Neural cell (in vitro differentiated cells): ENCODE measurements at regions not wholly inside any gene's neighbourhood (a gene's known extent, or its start where the extent isn't known, plus 50 kb on each side); places are given as distances from the start of the nearest gene placed in this dataset.

Experiments
- EZH2 ChIP-seq: fragments of 200-600, 300-800 bp; shearing (Covaris generic), sonication (generic); IDR thresholded peaks from 2 replicates; pipeline ENCODE4 v1.6.1; 2014; ENCODE audit warnings: antibody characterized with exemption, low read length, borderline replicate concordance, mild to moderate bottlenecking; ENCODE audit not compliant: insufficient read depth, poor library complexity, severe bottlenecking
- MXI1 ChIP-seq: fragments of 450-650 bp; conservative IDR thresholded peaks from 2 replicates; pipeline ENCODE4 v1.6.1; 2014; ENCODE audit warnings: antibody characterized with exemption, mild to moderate bottlenecking; ENCODE audit not compliant: poor library complexity, severe bottlenecking
- POLR2AphosphoS5 ChIP-seq: IDR thresholded peaks from 2 replicates; pipeline ENCODE4 v1.6.1; 2012
- RAD21 ChIP-seq: fragments of 450-650 bp; conservative IDR thresholded peaks from 2 replicates; pipeline ENCODE4 v1.6.1; 2014; ENCODE audit warnings: antibody characterized with exemption, mild to moderate bottlenecking, moderate library complexity
- TF ChIP-seq, protein P1 (sequence below): fragments of 450-650 bp; IDR thresholded peaks from 2 replicates; pipeline ENCODE4 v1.5.1; 2014; ENCODE audit warnings: antibody characterized with exemption, mild to moderate bottlenecking, moderate library complexity; ENCODE audit not compliant: poor library complexity, severe bottlenecking
- TF ChIP-seq, protein P2 (sequence below): IDR thresholded peaks from 2 replicates; pipeline ENCODE4 v1.6.1; 2012; ENCODE audit warnings: borderline replicate concordance

DNA sequence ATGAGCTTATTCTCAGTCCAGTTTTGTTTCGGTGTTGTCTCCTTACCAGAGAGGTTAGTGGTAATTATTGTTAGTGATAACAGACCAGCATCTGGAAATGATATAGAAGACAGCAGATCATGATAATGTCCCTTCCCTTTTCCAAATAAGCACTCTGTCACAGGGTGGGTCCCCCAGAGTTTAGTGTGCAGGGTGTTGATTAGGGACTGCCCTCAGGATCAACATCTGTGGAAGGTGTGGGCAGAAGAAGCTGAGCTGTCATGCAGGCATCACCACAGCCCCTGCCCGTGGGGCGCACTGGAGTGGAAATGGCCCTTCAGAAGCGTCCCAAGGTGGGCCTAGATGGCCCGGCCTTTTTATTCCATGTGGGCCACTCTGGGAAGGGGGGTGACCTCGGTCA, 67.6 kb upstream of the DTNBP1 start:
- TF ChIP-seq, protein P1, sequence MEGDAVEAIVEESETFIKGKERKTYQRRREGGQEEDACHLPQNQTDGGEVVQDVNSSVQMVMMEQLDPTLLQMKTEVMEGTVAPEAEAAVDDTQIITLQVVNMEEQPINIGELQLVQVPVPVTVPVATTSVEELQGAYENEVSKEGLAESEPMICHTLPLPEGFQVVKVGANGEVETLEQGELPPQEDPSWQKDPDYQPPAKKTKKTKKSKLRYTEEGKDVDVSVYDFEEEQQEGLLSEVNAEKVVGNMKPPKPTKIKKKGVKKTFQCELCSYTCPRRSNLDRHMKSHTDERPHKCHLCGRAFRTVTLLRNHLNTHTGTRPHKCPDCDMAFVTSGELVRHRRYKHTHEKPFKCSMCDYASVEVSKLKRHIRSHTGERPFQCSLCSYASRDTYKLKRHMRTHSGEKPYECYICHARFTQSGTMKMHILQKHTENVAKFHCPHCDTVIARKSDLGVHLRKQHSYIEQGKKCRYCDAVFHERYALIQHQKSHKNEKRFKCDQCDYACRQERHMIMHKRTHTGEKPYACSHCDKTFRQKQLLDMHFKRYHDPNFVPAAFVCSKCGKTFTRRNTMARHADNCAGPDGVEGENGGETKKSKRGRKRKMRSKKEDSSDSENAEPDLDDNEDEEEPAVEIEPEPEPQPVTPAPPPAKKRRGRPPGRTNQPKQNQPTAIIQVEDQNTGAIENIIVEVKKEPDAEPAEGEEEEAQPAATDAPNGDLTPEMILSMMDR = no peak
- TF ChIP-seq EZH2 = no peak
- TF ChIP-seq POLR2AphosphoS5 = no peak
- TF ChIP-seq, protein P2, sequence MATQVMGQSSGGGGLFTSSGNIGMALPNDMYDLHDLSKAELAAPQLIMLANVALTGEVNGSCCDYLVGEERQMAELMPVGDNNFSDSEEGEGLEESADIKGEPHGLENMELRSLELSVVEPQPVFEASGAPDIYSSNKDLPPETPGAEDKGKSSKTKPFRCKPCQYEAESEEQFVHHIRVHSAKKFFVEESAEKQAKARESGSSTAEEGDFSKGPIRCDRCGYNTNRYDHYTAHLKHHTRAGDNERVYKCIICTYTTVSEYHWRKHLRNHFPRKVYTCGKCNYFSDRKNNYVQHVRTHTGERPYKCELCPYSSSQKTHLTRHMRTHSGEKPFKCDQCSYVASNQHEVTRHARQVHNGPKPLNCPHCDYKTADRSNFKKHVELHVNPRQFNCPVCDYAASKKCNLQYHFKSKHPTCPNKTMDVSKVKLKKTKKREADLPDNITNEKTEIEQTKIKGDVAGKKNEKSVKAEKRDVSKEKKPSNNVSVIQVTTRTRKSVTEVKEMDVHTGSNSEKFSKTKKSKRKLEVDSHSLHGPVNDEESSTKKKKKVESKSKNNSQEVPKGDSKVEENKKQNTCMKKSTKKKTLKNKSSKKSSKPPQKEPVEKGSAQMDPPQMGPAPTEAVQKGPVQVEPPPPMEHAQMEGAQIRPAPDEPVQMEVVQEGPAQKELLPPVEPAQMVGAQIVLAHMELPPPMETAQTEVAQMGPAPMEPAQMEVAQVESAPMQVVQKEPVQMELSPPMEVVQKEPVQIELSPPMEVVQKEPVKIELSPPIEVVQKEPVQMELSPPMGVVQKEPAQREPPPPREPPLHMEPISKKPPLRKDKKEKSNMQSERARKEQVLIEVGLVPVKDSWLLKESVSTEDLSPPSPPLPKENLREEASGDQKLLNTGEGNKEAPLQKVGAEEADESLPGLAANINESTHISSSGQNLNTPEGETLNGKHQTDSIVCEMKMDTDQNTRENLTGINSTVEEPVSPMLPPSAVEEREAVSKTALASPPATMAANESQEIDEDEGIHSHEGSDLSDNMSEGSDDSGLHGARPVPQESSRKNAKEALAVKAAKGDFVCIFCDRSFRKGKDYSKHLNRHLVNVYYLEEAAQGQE = no peak
- TF ChIP-seq MXI1 = no peak
- no peak for TF ChIP-seq RAD21
